ENCODE measurements at regions not wholly inside any gene's neighbourhood (a gene's known extent, or its start where the extent isn't known, plus 50 kb on each side); places are given as distances from the start of the nearest gene placed in this dataset.
"Not testable (repeated sequence)": the region's sequence is repeated elsewhere in the genome, so short reads cannot be mapped to it uniquely, and the experiment has no call there.

DNA sequence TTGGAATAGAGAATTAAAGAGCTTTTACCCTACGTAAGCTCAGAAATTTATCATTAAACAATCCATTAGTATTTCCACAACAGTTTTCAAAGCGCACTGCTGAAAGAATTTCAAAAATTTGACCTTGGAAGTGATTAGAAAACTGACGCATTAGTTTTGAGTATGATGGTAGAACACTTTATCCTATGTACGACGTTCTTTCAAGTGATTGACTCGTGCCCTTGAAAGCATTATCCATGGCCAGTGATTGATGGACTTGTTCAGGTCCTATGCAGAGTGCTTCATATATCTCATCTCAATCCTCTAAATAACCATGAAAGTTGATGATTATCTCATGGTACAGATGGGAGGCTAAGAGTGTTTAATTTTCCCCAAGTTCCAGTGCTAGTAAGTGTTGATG, 697.2 kb downstream of the USP25 start:
- DNase-seq: no peak

DNA sequence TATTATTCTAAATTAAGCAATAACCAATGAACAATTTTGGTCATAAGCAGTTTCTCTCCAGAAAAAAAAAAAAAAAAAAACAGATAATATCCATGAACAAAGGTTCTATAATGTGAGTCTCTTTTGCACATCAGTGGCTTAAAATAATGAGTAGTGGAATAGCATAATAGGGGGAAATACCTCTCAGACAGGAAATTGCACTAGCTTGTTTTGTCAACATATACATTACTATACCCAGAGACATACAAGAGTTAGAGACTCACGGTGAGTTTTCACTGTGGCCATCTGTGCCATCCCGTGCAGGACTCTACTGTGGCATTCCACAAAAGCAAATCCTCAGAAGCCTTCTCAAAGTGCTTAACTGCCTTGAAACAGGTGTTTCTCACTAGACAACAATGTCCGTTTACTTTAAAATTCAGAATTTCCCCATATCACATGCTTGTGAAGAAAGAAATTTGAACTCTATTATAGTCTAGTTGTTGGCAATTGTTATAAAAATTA, 697.9 kb downstream of the USP25 start:
- DNase-seq: no peak

- DNase-seq: no peak
Measured at GRCh38 chr21:16437586-16437985, 707.8 kb downstream of the USP25 start.

DNA sequence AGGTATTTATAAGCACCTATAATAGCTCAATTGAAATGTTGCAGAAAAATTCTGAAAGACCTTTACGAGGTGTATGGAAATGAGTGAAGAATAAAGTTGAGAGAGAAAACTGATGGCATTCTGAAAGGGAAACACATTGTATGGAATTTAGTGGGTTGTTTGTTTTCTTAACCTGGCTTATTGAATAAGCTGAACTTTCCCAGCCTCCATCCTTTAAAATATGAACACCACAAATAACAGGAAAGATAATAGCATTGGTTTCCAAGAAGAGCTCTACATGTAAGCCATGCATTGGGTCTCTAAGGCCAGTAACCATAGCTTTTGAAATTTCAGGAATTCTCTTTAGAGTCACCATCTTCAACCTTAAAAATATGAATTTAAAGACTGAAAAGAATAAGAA, 709.0 kb downstream of the USP25 start:
- no peak for DNase-seq

DNA sequence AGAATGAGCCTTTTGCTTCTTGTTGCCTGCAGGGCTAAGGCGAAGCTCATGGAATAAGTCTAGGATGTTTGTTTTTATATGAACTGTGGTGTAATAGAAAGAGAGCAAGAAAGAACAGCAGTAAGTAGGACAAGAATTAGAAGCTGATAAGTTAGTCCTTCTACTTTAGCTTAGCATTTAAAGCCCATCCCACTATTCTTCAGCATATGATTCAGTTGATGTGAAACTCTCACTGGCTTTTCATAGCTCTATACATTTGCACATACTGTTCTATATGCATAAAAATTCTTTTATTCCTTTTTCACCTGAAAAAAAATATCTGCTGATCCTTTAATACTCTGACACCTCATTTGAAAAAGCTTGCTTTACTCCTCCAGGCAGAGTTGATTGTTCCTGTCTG, 712.0 kb downstream of the USP25 start:
- DNase-seq: no peak

- DNase-seq: peak; percentile 4
Measured at GRCh38 chr21:16454399-16454798, 724.6 kb downstream of the USP25 start.

- DNase-seq: no peak
Measured at GRCh38 chr21:16455526-16455925, 725.7 kb downstream of the USP25 start.

GRCh38 chr21:16455978-16456377, 726.2 kb downstream of the USP25 start:
- no peak for DNase-seq

- no peak for DNase-seq
Measured at GRCh38 chr21:16457498-16457897, 727.7 kb downstream of the USP25 start.

DNA sequence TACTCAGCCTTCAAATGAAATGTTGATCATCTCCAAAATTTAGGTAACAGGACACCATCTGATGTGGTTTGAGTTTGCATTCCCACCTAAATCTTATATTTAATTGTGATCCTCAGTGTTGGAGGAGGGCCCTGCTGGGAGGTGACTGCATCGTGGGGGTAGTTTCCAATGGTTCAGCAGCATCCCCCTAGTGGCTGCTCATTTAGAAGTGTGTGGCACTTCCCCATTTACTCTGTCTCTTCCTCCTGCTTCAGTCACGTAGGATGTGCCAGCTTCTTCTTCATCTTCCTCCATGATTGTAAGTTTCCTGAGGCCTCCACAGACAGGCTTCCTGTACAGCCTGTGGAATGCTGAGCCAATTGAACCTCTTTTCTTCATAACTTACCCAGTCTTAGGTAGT, 731.2 kb downstream of the USP25 start:
- DNase-seq: no peak

GRCh38 chr21:16464211-16464889, 734.6 kb downstream of the USP25 start:
- not testable (repeated sequence) for DNase-seq

DNA sequence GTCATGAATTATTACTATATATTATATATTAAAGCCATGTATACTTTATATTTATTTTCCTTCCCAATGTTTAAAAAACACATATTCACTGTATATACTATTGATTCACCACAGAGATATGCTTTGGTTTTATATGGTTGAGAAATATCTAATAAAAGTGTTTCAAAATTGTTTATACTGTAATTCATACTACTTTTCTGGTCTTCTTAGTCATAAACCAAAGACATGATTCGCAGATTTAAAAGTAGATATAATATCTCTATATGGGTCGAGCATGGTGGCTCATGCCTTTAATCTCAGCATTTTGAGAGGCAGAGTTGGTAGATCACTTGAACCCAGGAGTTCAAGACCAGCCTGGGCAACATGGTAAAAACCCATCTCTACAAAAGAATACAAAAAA, 738.4 kb downstream of the USP25 start:
- DNase-seq: no peak

DNA sequence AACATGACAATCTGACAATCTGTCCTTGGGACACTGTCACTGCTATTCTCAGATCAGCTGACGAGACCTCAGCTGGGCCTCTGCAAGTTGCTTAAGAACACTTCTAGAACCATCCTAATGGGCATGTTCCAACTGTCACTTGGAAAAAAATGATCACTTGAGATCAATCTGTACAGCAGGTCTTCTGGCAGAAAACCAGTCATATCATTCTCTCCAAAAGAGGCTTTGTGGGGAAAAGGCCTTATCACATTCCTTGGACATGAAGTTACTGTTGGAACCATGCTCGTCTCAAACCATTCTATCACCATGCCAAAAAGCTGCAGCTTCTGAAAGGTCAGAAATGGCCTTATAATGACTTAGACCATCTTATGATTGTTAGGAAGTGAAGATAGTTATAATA, 744.2 kb downstream of the USP25 start:
- DNase-seq: no peak

DNA sequence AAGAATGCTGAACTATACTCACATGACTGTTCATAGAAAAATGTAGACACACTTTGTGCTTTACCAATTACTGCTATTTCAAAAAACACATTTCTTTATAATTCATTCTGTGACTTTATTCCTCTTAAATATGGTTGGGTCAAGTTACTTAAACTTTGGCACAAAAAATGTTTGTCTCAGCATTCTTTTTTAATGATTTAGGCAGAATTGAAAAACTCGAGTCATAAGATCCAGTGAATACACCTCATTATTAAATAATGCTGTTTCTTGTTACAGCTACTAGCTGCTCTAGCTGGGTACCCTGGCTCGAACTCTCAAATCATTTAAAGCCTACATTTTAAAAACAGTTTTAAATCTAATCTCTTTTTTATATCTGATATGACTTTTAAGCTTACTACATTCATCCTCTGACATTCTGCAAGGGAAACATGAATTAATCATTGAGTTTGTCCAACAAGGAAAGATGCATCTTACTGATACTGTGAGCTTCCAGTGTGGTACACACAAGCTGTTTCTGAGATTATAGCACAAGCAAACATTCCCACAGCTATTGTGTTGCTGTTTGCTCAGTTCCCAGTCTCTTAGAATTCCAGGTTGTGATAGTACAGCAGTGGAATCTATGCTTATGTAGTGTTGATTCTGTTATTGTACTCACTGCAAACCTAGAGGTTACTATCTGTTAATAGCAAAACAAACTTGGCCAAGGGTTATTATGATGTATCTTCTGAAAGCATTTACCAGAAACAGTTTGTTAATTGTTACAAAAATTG, 746.5 kb downstream of the USP25 start:
- DNase-seq: no peak

DNA sequence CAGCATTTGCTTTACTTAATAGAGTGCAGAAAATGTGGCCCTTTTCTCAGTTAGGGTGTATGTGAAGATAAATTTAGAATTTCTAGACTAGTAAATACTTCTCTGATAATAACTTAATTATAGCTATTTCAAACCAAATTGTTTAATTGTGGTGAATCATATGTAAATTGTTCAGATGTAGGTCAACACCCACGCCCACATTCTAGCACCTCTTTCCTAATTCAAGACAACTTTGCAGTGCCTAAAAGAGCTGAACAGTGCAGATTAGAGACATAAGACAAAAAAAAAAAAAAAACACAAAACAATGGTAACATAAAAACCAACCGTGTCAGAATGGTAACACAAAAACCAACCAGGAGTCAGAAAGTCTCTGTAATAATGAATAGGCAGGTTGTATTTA, 758.3 kb downstream of the USP25 start:
- no peak for DNase-seq

DNA sequence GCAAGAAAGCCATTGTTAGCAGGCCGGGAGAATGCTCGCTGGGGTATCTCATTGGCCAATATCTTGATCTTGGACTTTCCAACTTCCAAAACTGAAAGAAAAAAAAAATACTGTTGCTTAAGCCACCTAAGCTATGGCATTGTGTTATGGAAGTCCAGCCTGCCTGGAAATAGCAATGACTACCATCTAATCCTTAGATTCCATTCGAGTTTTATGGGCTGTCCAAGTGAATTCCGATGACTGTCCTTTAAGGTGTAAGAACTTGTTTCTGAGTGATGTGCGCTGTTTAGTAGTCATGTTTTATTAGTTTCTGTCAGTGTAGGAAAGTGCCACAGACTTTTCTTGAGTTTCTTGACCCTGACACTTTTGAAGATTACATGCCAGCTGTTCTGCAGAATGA, 762.6 kb downstream of the USP25 start:
- no peak for DNase-seq

DNA sequence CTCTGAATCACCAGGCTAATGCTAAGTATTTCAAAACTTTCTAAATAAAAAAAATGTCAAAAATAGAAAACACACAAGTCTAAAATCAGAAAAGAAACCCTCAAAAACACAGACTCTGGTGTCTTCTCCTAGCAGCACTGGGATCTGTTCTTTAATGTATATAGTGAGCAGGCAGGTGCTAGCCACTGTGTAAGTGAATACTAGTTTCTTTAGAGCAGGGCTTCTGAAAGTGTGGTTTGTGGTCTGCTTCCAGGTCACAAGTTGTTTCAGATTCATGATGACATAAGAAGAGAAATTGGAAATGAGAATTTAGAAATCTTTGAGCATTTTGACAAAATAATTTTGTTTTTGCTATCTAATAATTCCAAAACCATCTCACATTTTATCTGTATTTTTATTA, 763.1 kb downstream of the USP25 start:
- DNase-seq: no peak

- DNase-seq: no peak
Measured at GRCh38 chr21:16496609-16497008, 766.8 kb downstream of the USP25 start.

- DNase-seq: no peak
Measured at GRCh38 chr21:16500271-16500670, 770.5 kb downstream of the USP25 start.

DNA sequence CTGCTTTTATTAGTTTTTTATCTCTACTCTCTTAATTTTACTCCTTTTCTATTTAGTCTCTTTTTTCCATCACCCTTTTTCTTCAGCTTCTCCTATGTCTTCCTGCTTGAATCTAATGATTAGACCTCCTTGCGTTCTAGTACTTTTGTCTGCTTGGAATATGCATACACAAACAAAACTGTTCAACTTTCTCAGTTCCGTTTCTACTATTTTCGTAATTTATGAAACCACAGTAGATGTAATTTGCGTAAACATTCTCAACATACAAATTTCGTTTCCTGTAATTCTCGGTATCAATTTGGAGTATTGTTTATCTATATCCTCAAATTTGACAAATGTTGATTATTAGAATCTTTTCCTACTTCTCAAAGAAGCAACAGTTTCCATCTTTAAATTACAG, 772.5 kb downstream of the USP25 start:
- DNase-seq: no peak

- DNase-seq: no peak
Measured at GRCh38 chr21:16502897-16503296, 773.1 kb downstream of the USP25 start.

GRCh38 chr21:16504281-16504680, 774.5 kb downstream of the USP25 start:
- no peak for DNase-seq

GRCh38 chr21:16504766-16505165, 775.0 kb downstream of the USP25 start:
- DNase-seq: no peak

DNA sequence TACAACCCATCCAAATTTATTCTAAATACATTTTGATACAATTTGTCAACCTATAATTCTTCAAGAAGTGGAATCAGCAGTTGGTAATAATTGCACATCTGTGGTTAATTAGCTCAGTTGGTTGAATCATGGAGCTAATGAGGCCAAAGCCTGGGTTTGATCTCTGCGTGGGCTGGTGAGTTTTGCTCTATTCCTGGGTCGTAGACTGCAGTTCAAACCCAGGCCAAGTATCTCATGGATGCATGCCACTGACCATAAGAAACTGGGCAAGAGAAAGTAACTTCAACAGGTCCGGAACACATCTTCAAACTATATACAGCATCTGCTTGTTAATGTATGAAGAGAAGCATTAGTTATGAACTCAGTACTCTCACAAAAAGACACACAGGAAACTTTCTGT, 779.7 kb downstream of the USP25 start:
- no peak for DNase-seq

DNA sequence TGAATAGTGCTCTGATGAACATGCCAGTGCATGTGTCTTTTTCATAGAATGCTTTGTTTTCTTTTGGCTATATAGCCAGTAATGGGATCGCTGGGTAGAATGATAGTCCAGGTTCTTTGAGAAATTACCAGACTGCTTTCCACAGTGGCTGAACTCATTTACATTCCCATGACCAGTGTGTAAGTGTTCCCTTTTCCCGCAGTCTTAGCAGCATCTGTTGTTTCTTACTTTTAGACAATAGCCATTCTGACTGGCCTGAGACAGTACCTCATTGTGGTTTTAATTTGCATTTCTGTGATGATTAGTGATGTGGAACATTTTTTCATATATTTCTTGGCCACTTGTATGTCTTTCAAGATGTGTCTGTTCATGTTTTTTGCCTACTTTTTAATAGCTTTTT, 784.5 kb downstream of the USP25 start:
- no peak for DNase-seq

Measured in NCI-H1105 treated with DMSO at 0.1 percent for 48 hours (cell line).